HFFc6 (cell line): ENCODE measurements at regions not wholly inside any gene's neighbourhood (a gene's known extent, or its start where the extent isn't known, plus 50 kb on each side); places are given as distances from the start of the nearest gene placed in this dataset.
"Not testable (repeated sequence)": the region's sequence is repeated elsewhere in the genome, so short reads cannot be mapped to it uniquely, and the experiment has no call there.

Experiments used
- DNase-seq: peaks from one replicate; pipeline ENCODE4 v3.0.0-alpha.2; 2018
- H3K27ac Mint-ChIP-seq: 2 replicates; pipeline ENCODE4 v1.8.0; 2020; ENCODE audit warnings: mild to moderate bottlenecking, mixed read lengths
- H3K27me3 Mint-ChIP-seq: 2 replicates; pipeline ENCODE4 v1.8.0; 2021; ENCODE audit warnings: mild to moderate bottlenecking, moderate library complexity, mixed read lengths; ENCODE audit not compliant: insufficient read depth
- H3K36me3 Mint-ChIP-seq: 2 replicates; pipeline ENCODE4 v1.8.0; 2021; ENCODE audit warnings: low read depth, mixed read lengths
- H3K4me1 Mint-ChIP-seq: 2 replicates; pipeline ENCODE4 v1.8.0; 2020; ENCODE audit warnings: low read depth, mixed read lengths
- H3K4me3 Mint-ChIP-seq: 2 replicates; pipeline ENCODE4 v1.8.0; 2020; ENCODE audit warnings: mild to moderate bottlenecking, moderate library complexity, mixed read lengths
- H3K9me3 Mint-ChIP-seq: 2 replicates; pipeline ENCODE4 v1.8.0; 2020; ENCODE audit warnings: mild to moderate bottlenecking, mixed read lengths
- TF ChIP-seq, protein P1 (sequence below): fragments of 200-600 bp; sonication (generic); IDR thresholded peaks from 2 replicates; pipeline ENCODE4 v1.5.0; 2021; ENCODE audit warnings: antibody characterized with exemption, mild to moderate bottlenecking

DNA sequence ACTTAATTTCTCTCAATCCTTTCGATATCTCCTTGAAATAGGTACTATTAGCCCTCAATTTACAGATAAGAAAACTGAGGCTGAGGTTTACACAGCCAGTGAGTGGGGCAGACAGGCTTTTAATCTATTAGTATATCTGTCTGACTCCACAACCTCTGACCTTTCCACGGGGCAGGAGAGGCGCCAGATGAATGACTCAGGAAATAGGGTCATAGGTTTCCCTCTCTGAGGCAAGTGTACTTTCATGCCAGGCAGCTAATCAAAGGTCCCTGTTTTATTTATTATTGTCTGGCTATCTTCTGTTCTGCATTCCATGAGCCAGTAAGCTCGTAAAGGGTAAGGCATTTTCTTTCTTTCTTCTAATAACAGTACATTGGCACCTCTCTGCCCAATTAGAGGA, 79.6 kb upstream of the KLF4 start:
- TF ChIP-seq, protein P1, sequence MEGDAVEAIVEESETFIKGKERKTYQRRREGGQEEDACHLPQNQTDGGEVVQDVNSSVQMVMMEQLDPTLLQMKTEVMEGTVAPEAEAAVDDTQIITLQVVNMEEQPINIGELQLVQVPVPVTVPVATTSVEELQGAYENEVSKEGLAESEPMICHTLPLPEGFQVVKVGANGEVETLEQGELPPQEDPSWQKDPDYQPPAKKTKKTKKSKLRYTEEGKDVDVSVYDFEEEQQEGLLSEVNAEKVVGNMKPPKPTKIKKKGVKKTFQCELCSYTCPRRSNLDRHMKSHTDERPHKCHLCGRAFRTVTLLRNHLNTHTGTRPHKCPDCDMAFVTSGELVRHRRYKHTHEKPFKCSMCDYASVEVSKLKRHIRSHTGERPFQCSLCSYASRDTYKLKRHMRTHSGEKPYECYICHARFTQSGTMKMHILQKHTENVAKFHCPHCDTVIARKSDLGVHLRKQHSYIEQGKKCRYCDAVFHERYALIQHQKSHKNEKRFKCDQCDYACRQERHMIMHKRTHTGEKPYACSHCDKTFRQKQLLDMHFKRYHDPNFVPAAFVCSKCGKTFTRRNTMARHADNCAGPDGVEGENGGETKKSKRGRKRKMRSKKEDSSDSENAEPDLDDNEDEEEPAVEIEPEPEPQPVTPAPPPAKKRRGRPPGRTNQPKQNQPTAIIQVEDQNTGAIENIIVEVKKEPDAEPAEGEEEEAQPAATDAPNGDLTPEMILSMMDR, result no peak
- H3K27ac Mint-ChIP-seq, result no peak overlapping the region

DNA sequence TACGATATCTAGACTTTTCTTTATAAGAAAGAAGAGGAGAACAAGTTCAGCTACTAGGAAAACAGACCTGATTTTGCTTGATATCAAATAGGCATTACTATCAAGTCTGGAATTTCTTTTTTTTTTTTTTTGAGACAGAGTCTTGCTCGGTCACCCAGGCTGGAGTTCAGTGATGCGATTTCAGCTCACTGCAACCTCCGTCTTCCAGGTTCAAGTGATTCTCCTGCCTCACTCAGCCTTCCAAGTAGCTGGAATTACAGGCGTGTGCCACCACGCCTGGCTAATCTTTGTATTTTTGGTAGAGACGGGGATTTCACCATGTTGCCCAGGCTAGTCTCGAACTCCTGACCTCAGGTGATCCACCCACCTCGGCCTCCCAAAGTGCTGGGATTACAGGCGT, 78.8 kb upstream of the KLF4 start:
- not testable (repeated sequence) for H3K9me3 Mint-ChIP-seq, H3K4me1 Mint-ChIP-seq

More for the DNA sequence above, 79.6 kb upstream of the KLF4 start:
- Mint-ChIP-seq H3K4me1 (no peaks in the 10 kb centered on the region), H3K36me3 (no peaks in the 10 kb centered on the region), H3K9me3 (no peaks in the 10 kb centered on the region), H3K27me3 (peaks cover 3% of the 10 kb centered on the region; the same call in 1 of the 2 replicates), H3K4me3 (no peak overlapping the region)
- DNase-seq, result no peak

DNA sequence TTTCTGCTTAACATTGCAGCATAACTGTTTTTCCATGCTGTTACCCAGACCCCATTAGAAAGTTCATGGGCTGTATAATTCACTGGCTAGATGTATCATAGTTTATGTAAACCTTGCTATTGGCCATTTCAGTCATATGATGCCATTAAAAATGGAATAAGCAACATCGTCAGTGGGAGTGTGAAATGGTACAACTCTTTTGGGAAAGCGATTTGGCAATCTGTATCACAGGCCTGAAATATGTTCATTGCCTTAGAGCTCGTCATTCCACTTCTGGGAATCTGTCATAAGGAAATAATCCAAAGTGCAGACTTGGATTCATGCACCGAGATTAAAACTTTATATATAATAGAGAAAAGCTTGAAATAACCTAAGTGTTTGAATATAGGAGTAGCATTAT, 77.9 kb upstream of the KLF4 start:
- Mint-ChIP-seq H3K27me3 (peaks cover 3% of the 10 kb centered on the region; the same call in 1 of the 2 replicates), H3K36me3 (no peaks in the 10 kb centered on the region), H3K27ac (no peak overlapping the region), H3K4me1 (no peaks in the 10 kb centered on the region), H3K4me3 (no peak overlapping the region), H3K9me3 (no peaks in the 10 kb centered on the region)
- TF ChIP-seq, protein P1, result no peak
- no peak for DNase-seq

More for the DNA sequence above, 78.8 kb upstream of the KLF4 start:
- not testable (repeated sequence) for H3K27ac Mint-ChIP-seq, H3K27me3 Mint-ChIP-seq, H3K4me3 Mint-ChIP-seq, DNase-seq, H3K36me3 Mint-ChIP-seq

DNA sequence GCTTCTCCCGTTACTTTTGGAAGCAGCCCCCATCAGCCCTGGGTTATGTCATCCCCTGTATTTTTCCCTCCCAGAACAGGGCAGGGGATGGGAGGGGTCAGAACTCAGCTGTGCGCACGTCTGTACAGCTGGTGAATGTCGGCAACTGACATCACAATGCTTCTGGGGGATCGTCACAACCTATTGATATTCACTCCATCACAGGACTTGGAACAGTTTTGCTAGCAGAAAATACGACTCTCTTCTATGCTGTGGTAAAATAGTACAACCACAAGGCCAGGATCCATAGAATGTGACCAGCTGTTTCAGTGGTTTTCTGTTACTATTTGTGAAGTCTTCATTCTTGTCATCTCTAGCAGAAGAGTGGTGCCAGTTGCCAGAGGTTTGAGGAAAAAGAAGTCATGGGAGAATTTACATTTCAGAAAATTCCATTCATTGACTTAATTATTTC, 77.1 kb upstream of the KLF4 start:
- TF ChIP-seq, protein P1, result no peak
- no peak overlapping the region for H3K4me3 Mint-ChIP-seq
- H3K36me3 Mint-ChIP-seq, result no peaks in the 10 kb centered on the region
- no peak for DNase-seq
- H3K4me1 Mint-ChIP-seq, result no peaks in the 10 kb centered on the region
- H3K27ac Mint-ChIP-seq, result no peak overlapping the region
- no peaks in the 10 kb centered on the region for H3K9me3 Mint-ChIP-seq
- H3K27me3 Mint-ChIP-seq, result peaks cover 5% of the 10 kb centered on the region; the same call in 1 of the 2 replicates

DNA sequence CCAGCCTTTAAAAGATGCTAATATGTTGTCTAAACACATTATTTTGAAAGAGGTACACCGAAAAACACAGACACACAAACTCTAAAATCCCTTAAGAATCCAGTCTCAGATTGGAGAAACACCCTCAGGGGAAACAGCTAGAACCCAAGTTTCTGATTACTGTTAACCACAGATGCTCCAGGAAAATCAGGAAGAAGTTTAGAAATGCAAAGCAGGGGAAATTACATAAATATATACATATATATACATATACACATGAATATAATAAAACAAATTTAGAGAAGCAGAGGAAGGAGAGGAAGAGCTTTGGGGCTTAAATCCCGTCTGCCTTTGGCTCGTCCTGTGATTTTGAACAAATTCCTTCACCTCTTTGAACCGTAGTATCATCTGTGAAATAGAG, 73.2 kb upstream of the KLF4 start:
- H3K4me1 Mint-ChIP-seq, result peaks cover under 1% of the 10 kb centered on the region; the same call in 1 of the 2 replicates
- no peaks in the 10 kb centered on the region for H3K9me3 Mint-ChIP-seq
- no peak for DNase-seq
- H3K4me3 Mint-ChIP-seq, result no peak overlapping the region
- H3K36me3 Mint-ChIP-seq, result no peaks in the 10 kb centered on the region
- TF ChIP-seq, protein P1, result no peak
- H3K27me3 Mint-ChIP-seq, result peaks cover 7% of the 10 kb centered on the region; the same call in 1 of the 2 replicates
- no peak overlapping the region for H3K27ac Mint-ChIP-seq

DNA sequence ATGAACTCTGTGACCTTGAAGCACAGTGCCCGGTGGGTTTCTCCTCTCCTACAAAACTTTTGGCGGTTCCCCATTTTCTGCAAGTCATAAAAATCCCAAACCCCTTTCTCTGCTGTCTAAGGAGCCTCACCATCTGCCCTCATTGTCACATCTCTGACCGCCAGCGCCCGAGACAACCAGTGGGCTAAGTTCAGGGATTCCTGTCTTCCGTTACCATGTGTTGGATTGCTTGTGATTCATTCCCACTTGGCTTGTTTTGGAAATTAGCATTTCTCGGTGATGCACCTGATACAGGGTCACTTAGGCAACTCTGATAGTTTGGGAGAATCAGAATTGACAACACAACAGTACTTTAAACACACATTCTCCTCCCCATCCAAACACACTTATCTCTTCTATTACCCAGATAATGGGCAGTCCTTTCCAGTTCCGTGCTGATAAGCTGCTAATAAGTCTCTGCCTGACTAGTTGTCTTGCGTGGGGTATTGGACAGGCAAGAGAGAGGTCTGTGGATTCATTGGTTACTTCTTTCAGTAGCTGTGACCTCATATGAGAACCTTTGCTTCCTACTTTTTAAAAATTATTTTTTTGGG, 70.0 kb upstream of the KLF4 start:
- TF ChIP-seq, protein P1, result no peak
- Mint-ChIP-seq H3K4me3 (no peak overlapping the region), H3K9me3 (no peaks in the 10 kb centered on the region), H3K27ac (no peak overlapping the region), H3K36me3 (no peaks in the 10 kb centered on the region), H3K4me1 (peaks cover 5% of the 10 kb centered on the region; the same call in 1 of the 2 replicates), H3K27me3 (peaks cover 13% of the 10 kb centered on the region)
- no peak for DNase-seq
